ENCODE measurements at regions not wholly inside any gene's neighbourhood (a gene's known extent, or its start where the extent isn't known, plus 50 kb on each side); places are given as distances from the start of the nearest gene placed in this dataset.

DNA sequence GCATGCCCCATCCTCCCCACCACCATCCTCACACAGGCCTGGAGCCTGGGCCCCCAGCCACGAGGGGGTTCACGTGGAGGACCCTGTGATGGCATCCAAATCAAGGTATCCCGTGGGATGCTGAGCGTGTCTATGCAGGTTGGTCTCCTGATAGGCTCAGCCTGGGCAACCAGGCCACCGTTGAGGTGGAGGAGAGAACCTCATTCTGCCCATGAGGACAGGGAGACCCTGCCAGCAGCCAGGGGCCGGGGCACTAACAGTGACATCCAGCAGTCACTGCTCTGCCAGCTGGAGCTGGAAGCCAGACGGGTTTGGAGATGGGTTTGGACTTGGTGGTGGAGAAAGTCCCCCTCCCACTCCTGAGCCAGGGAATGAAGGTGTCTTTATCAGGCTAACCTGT, 582.8 kb downstream of the MATN1 start:
- Mint-ChIP-seq H3K27me3 (ENCODE audit: low read depth) (peaks cover 12% of the 10 kb centered on the region), H3K27ac (ENCODE audit: unreplicated experiment) (no peak overlapping the region), H3K36me3 (ENCODE audit: low read depth) (no peaks in the 10 kb centered on the region), H3K9me3 (ENCODE audit: low read depth) (peaks cover 2% of the 10 kb centered on the region), H3K4me1 (ENCODE audit: low read depth) (no peaks in the 10 kb centered on the region), H3K4me3 (ENCODE audit: unreplicated experiment) (no peak overlapping the region)
- DNase-seq (ENCODE audit: low spot score) = peak; percentile 69
- TF ChIP-seq, protein P1, sequence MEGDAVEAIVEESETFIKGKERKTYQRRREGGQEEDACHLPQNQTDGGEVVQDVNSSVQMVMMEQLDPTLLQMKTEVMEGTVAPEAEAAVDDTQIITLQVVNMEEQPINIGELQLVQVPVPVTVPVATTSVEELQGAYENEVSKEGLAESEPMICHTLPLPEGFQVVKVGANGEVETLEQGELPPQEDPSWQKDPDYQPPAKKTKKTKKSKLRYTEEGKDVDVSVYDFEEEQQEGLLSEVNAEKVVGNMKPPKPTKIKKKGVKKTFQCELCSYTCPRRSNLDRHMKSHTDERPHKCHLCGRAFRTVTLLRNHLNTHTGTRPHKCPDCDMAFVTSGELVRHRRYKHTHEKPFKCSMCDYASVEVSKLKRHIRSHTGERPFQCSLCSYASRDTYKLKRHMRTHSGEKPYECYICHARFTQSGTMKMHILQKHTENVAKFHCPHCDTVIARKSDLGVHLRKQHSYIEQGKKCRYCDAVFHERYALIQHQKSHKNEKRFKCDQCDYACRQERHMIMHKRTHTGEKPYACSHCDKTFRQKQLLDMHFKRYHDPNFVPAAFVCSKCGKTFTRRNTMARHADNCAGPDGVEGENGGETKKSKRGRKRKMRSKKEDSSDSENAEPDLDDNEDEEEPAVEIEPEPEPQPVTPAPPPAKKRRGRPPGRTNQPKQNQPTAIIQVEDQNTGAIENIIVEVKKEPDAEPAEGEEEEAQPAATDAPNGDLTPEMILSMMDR (IDR thresholded peaks at IDR 0.05) = no peak

DNA sequence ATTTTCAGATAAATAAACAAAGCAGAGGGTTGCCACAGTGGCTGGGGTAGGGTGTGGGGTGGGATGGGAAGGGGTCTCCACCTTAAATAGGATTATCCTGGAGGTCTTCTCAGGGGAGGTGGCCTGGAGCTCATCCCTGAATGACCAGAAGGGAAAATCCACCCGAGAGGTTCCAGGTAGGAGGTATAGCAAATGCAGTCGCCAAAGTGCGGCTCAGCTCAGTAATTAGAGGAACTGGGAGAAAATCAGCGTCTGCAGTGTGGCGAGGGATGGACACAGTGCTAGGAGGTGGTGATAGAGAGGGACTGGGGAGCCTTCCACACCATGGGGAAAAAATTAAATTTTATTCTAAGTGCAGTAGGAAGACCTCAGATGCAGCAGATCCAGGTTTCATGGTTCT, 584.5 kb downstream of the MATN1 start:
- Mint-ChIP-seq H3K27me3 (ENCODE audit: low read depth) (peaks cover 13% of the 10 kb centered on the region), H3K9me3 (ENCODE audit: low read depth) (peaks cover 2% of the 10 kb centered on the region), H3K36me3 (ENCODE audit: low read depth) (no peaks in the 10 kb centered on the region), H3K27ac (ENCODE audit: unreplicated experiment) (no peak overlapping the region), H3K4me3 (ENCODE audit: unreplicated experiment) (no peak overlapping the region), H3K4me1 (ENCODE audit: low read depth) (no peaks in the 10 kb centered on the region)
- DNase-seq (ENCODE audit: low spot score) = no peak
- TF ChIP-seq, protein P1 (IDR thresholded peaks at IDR 0.05) = no peak

DNA sequence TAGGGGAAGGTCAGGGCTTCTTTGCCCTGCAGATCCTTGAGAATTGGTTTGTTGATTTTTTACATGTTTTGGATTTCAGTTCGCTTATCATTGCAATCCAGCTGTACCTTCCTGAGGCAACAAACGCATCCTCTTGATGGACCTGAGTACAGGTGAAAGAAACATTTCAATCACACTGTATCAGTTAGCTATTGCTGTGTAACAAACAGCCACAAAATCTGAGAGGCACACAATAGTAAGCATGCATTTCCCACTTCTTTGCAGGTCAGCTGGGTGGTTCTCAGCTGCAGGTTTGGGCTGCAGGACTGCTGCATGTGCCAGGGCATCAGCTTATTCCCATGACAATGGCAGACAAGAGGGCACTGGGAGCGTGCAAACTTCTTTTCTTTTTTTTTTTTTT, 586.4 kb downstream of the MATN1 start:
- H3K36me3 Mint-ChIP-seq (ENCODE audit: low read depth) = no peaks in the 10 kb centered on the region

DNA sequence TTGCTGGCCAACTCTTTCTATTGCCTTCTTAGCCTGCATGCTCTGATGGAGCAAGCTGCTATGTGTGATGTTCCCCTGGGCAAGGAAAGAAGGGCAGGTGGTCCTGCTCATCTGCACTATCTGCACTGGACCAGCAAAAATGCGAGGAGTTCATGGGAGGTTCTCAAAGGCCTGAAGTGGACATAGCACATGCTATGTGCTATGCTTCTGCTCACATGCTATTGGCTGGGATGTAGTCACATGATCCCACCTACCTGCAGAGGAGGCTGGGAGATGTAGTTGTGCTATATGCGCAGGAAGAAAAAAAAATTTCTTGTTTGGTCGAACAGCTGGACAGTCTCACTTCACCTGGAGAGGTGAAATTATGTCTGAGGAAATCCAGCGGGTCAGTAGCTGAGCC, 587.7 kb downstream of the MATN1 start:
- no peak overlapping the region for H3K27ac Mint-ChIP-seq (ENCODE audit: unreplicated experiment)
- no peak overlapping the region for H3K4me3 Mint-ChIP-seq (ENCODE audit: unreplicated experiment)
- no peaks in the 10 kb centered on the region for H3K4me1 Mint-ChIP-seq (ENCODE audit: low read depth)
- H3K9me3 Mint-ChIP-seq (ENCODE audit: low read depth) = peaks cover 2% of the 10 kb centered on the region
- DNase-seq (ENCODE audit: low spot score) = no peak
- H3K27me3 Mint-ChIP-seq (ENCODE audit: low read depth) = peaks cover 25% of the 10 kb centered on the region
- TF ChIP-seq, protein P1 (IDR thresholded peaks at IDR 0.05) = no peak
- no peaks in the 10 kb centered on the region for H3K36me3 Mint-ChIP-seq (ENCODE audit: low read depth)

More for the DNA sequence above, 586.4 kb downstream of the MATN1 start:
- TF ChIP-seq, protein P1 (IDR thresholded peaks at IDR 0.05) = no peak
- peaks cover 22% of the 10 kb centered on the region for H3K27me3 Mint-ChIP-seq (ENCODE audit: low read depth)
- H3K27ac Mint-ChIP-seq (ENCODE audit: unreplicated experiment) = no peak overlapping the region
- H3K9me3 Mint-ChIP-seq (ENCODE audit: low read depth) = peaks cover 2% of the 10 kb centered on the region
- no peak for DNase-seq (ENCODE audit: low spot score)
- H3K4me1 Mint-ChIP-seq (ENCODE audit: low read depth) = no peaks in the 10 kb centered on the region
- H3K4me3 Mint-ChIP-seq (ENCODE audit: unreplicated experiment) = no peak overlapping the region

DNA sequence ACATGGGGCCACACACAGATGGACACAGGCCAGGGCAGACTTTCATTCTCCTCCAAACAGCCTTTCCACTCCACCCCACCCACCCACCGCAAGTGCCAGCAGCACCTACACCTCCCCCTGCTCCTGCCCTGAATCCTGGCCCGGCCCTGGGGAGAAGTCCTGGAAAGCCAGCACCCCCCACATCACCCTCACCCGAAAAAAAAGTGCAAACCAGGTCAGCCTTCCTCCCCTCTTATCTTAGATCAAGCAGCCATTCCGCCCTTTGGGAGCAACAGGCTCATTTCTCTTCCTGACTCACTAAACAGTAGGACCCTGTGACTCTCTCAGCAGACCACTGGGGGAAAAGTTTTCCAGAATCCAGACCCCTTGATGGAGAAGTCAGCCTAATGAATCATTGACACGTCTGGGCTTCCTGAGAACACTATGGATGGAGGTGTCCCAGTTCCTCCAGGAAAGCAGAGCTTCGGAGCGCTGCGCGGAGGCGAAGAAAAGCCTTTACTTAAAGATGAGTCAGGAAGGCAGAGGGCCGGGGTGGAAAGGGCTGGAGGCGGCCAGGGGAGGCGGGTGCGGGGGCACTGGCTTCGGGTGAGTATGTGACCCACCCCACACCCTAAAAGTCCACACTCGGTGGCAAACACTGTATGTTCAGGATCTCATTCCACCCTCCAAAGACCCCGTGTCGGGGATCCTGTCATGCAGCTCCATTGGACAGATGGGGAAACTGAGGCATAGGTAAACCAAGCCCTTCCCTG, 588.7 kb downstream of the MATN1 start:
- peaks cover 2% of the 10 kb centered on the region for H3K9me3 Mint-ChIP-seq (ENCODE audit: low read depth)
- H3K27ac Mint-ChIP-seq (ENCODE audit: unreplicated experiment) = no peak overlapping the region
- TF ChIP-seq, protein P1 (IDR thresholded peaks at IDR 0.05) = no peak
- peak; percentile 85 for DNase-seq (ENCODE audit: low spot score)
- H3K4me1 Mint-ChIP-seq (ENCODE audit: low read depth) = no peaks in the 10 kb centered on the region
- H3K27me3 Mint-ChIP-seq (ENCODE audit: low read depth) = peaks cover 29% of the 10 kb centered on the region
- H3K36me3 Mint-ChIP-seq (ENCODE audit: low read depth) = no peaks in the 10 kb centered on the region
- no peak overlapping the region for H3K4me3 Mint-ChIP-seq (ENCODE audit: unreplicated experiment)
